HL-60 (cell line): ENCODE measurements at regions not wholly inside any gene's neighbourhood (a gene's known extent, or its start where the extent isn't known, plus 50 kb on each side); places are given as distances from the start of the nearest gene placed in this dataset.

ENCODE experiments used
- DNase-seq, 2 experiments: peaks; one replicate each; pipeline ENCODE4 v3.0.0-alpha.2; 2010 to 2020; ENCODE audit warnings: low read depth in 1 of 2, low spot score in 1 of 2
- H3K27ac ChIP-seq: fragments of 250-450 bp; sonication (Bioruptor Pico); replicated peaks from 2 replicates; pipeline ENCODE4 v1.5.1; 2020; ENCODE audit warnings: mild to moderate bottlenecking, moderate library complexity
- H3K27me3 ChIP-seq: fragments of 250-450 bp; sonication (Bioruptor Pico); 2 replicates; pipeline ENCODE4 v1.5.1; 2021; ENCODE audit warnings: mild to moderate bottlenecking, moderate library complexity; ENCODE audit not compliant: insufficient read depth, poor library complexity, severe bottlenecking
- H3K4me3 ChIP-seq: replicated peaks from 2 replicates; pipeline ENCODE4 v1.5.1; 2011; ENCODE audit warnings: mild to moderate bottlenecking, control low read depth, low read length; ENCODE audit not compliant: insufficient read depth
- CTCF ChIP-seq: IDR thresholded peaks from one replicate; pipeline ENCODE4 v1.5.1; 2011; ENCODE audit warnings: low read length, control low read depth, inconsistent platforms; ENCODE audit not compliant: insufficient read depth
- GABPA ChIP-seq: IDR thresholded peaks from 2 replicates; pipeline ENCODE4 v1.6.1; 2012; ENCODE audit warnings: low read depth
- POLR2AphosphoS5 ChIP-seq: IDR thresholded peaks from 2 replicates; pipeline ENCODE4 v1.6.1; 2012; ENCODE audit warnings: low read depth
- REST ChIP-seq: IDR thresholded peaks from 2 replicates; pipeline ENCODE4 v1.6.1; 2012; ENCODE audit warnings: low read depth; ENCODE audit not compliant: insufficient replicate concordance
- SPI1 ChIP-seq: IDR thresholded peaks from 2 replicates; pipeline ENCODE4 v1.6.1; 2012; ENCODE audit warnings: low read depth, mild to moderate bottlenecking, borderline replicate concordance

- TF ChIP-seq REST = no peak
- no peak for TF ChIP-seq POLR2AphosphoS5
- no peak for TF ChIP-seq SPI1
- no peak for TF ChIP-seq CTCF
- no peak for TF ChIP-seq GABPA
- no peak for DNase-seq
- Histone ChIP-seq H3K27ac (no peak overlapping the region), H3K4me3 (no peak overlapping the region), H3K27me3 (peaks cover 2% of the 10 kb centered on the region)
These were observed 236.7 kb upstream of the PCSK5 start for GRCh38 chr9:75653750-75654149.

- Histone ChIP-seq H3K4me3 (no peak overlapping the region), H3K27ac (no peak overlapping the region), H3K27me3 (no peaks in the 10 kb centered on the region)
- no peak for DNase-seq
- no peak for TF ChIP-seq POLR2AphosphoS5
- no peak for TF ChIP-seq SPI1
- no peak for TF ChIP-seq CTCF
- TF ChIP-seq GABPA = no peak
- no peak for TF ChIP-seq REST
These were observed 233.5 kb upstream of the PCSK5 start for GRCh38 chr9:75657015-75657414.

- Histone ChIP-seq H3K27ac (no peak overlapping the region), H3K4me3 (no peak overlapping the region), H3K27me3 (no peaks in the 10 kb centered on the region)
- DNase-seq = no peak
- TF ChIP-seq SPI1 = no peak
These were observed 232.1 kb upstream of the PCSK5 start for GRCh38 chr9:75658301-75658905.

GRCh38 chr9:75664597-75664996 is 225.9 kb upstream of the PCSK5 start:
- Histone ChIP-seq H3K27ac (no peak overlapping the region), H3K4me3 (no peak overlapping the region), H3K27me3 (no peaks in the 10 kb centered on the region)
- no peak for TF ChIP-seq GABPA
- no peak for TF ChIP-seq REST
- TF ChIP-seq CTCF = no peak
- no peak for TF ChIP-seq SPI1
- TF ChIP-seq POLR2AphosphoS5 = no peak
- no peak for DNase-seq
